ENCODE measurements at regions not wholly inside any gene's neighbourhood (a gene's known extent, or its start where the extent isn't known, plus 50 kb on each side); places are given as distances from the start of the nearest gene placed in this dataset.

- no peak for TF ChIP-seq POLR2A (IDR thresholded peaks at IDR 0.05; ENCODE audit: low read length)
- TF ChIP-seq GATA1 (IDR thresholded peaks at IDR 0.05; ENCODE audit: low read depth, low read length), result no peak
Measured at GRCh38 chr9:106441283-106441682, 421.7 kb upstream of the ZNF462 start.
